Neural progenitor cell (in vitro differentiated cells): ENCODE measurements at regions not wholly inside any gene's neighbourhood (a gene's known extent, or its start where the extent isn't known, plus 50 kb on each side); places are given as distances from the start of the nearest gene placed in this dataset.

ENCODE experiments used
- DNase-seq: peaks from one replicate; pipeline ENCODE4 v3.0.0-alpha.2; 2016; ENCODE audit warnings: low spot score
- H2AFZ ChIP-seq: fragments of 200-600 bp; sonication (generic); replicated peaks from 2 replicates; pipeline ENCODE4 v1.6.1; 2016; ENCODE audit warnings: antibody characterized with exemption
- H3F3A ChIP-seq: fragments of 200-600 bp; sonication (generic); 2 replicates; pipeline ENCODE4 v1.6.1; 2016; ENCODE audit warnings: antibody characterized with exemption, low read depth
- H3K27ac ChIP-seq: fragments of 200-600 bp; sonication (generic); 2 replicates; pipeline ENCODE4 v1.5.1; 2016; ENCODE audit warnings: mild to moderate bottlenecking
- H3K27me3 ChIP-seq: fragments of 200-600 bp; sonication (generic); 2 replicates; pipeline ENCODE4 v1.6.1; 2016; ENCODE audit warnings: mild to moderate bottlenecking, moderate library complexity
- H3K36me3 ChIP-seq: fragments of 200-600 bp; sonication (generic); 2 replicates; pipeline ENCODE4 v1.5.1; 2016
- H3K4me1 ChIP-seq: fragments of 200-600 bp; sonication (generic); 2 replicates; pipeline ENCODE4 v1.6.1; 2016; ENCODE audit warnings: mixed run types
- H3K4me2 ChIP-seq: fragments of 200-600 bp; sonication (generic); 2 replicates; pipeline ENCODE4 v1.6.1; 2016
- H3K4me3 ChIP-seq: fragments of 200-600 bp; sonication (generic); 2 replicates; pipeline ENCODE4 v1.5.1; 2016
- H3K79me2 ChIP-seq: fragments of 200-600 bp; sonication (generic); 2 replicates; pipeline ENCODE4 v1.6.1; 2016; ENCODE audit warnings: low read depth
- H3K9ac ChIP-seq: fragments of 200-600 bp; sonication (generic); 2 replicates; pipeline ENCODE4 v1.6.1; 2016
- H3K9me3 ChIP-seq: fragments of 200-600 bp; sonication (generic); 2 replicates; pipeline ENCODE4 v1.5.1; 2016; ENCODE audit warnings: low read depth
- H4K20me1 ChIP-seq: fragments of 200-600 bp; sonication (generic); 2 replicates; pipeline ENCODE4 v1.6.1; 2016; ENCODE audit warnings: low read depth
- H3K27ac Mint-ChIP-seq: 3 replicates; pipeline ENCODE4 v1.8.0; 2021; ENCODE audit warnings: mixed read lengths
- H3K27me3 Mint-ChIP-seq: 2 replicates; pipeline ENCODE4 v1.8.0; 2022; ENCODE audit warnings: low read depth, mild to moderate bottlenecking, inconsistent platforms, moderate library complexity, mixed read lengths; ENCODE audit not compliant: insufficient read depth
- H3K36me3 Mint-ChIP-seq: 3 replicates; pipeline ENCODE4 v1.8.0; 2021; ENCODE audit warnings: mixed read lengths
- H3K4me1 Mint-ChIP-seq: 3 replicates; pipeline ENCODE4 v1.8.0; 2021; ENCODE audit warnings: mixed read lengths
- H3K4me3 Mint-ChIP-seq: 3 replicates; pipeline ENCODE4 v1.8.0; 2021; ENCODE audit warnings: mild to moderate bottlenecking, moderate library complexity, mixed read lengths
- H3K9me3 Mint-ChIP-seq: 3 replicates; pipeline ENCODE4 v1.8.0; 2020; ENCODE audit warnings: mixed read lengths
- EZH2 ChIP-seq: fragments of 200-600 bp; sonication (generic); IDR thresholded peaks from 2 replicates; pipeline ENCODE4 v1.6.1; 2017; ENCODE audit warnings: antibody characterized with exemption, mild to moderate bottlenecking, moderate library complexity
- EZH2phosphoT487 ChIP-seq: fragments of 200-600 bp; sonication (generic); IDR thresholded peaks from 2 replicates; pipeline ENCODE4 v1.6.1; 2017; ENCODE audit warnings: antibody characterized with exemption
- TF ChIP-seq, protein P1 (sequence below): fragments of 200-600 bp; sonication (generic); IDR thresholded peaks from 2 replicates; pipeline ENCODE4 v1.5.1; 2017; ENCODE audit warnings: antibody characterized with exemption, mild to moderate bottlenecking

DNA sequence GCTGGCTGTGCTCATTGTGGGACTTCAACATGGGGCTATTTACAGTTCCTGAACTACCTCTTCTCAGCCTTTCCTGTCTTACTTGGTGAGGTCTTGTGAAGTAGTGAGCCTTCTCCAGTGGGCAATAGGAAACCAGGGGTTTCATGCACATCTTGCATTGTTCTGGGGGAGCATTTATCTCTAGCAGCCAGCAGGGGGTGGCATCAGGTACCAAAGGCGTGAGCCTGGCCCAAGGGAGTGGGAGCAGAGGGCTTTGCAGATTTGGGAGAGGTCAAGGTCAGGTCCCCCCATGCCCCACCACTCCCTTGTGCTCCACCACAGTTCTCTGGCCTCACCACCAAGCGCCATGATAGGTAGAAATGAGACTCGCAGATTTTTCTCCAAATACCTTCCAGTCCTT, 85.4 kb upstream of the NPTX2 start:
- Histone ChIP-seq H3K79me2 (no peaks in the 10 kb centered on the region), H3K9ac (no peak overlapping the region), H3K4me1 (no peaks in the 10 kb centered on the region), H3K4me3 (no peak overlapping the region), H3K9me3 (no peaks in the 10 kb centered on the region), H3K27ac (no peak overlapping the region), H3K27me3 (no peaks in the 10 kb centered on the region), H3K4me2 (no peak overlapping the region), H4K20me1 (no peaks in the 10 kb centered on the region), H3F3A (no peaks in the 10 kb centered on the region), H3K36me3 (no peaks in the 10 kb centered on the region), H2AFZ (no peak overlapping the region)
- DNase-seq: no peak
- no peaks in the 10 kb centered on the region for H3K4me1 Mint-ChIP-seq
- peaks cover 2% of the 10 kb centered on the region for H3K9me3 Mint-ChIP-seq
- H3K27me3 Mint-ChIP-seq: peaks cover 3% of the 10 kb centered on the region
- no peak overlapping the region for H3K27ac Mint-ChIP-seq
- TF ChIP-seq, protein P1, sequence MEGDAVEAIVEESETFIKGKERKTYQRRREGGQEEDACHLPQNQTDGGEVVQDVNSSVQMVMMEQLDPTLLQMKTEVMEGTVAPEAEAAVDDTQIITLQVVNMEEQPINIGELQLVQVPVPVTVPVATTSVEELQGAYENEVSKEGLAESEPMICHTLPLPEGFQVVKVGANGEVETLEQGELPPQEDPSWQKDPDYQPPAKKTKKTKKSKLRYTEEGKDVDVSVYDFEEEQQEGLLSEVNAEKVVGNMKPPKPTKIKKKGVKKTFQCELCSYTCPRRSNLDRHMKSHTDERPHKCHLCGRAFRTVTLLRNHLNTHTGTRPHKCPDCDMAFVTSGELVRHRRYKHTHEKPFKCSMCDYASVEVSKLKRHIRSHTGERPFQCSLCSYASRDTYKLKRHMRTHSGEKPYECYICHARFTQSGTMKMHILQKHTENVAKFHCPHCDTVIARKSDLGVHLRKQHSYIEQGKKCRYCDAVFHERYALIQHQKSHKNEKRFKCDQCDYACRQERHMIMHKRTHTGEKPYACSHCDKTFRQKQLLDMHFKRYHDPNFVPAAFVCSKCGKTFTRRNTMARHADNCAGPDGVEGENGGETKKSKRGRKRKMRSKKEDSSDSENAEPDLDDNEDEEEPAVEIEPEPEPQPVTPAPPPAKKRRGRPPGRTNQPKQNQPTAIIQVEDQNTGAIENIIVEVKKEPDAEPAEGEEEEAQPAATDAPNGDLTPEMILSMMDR: no peak
- TF ChIP-seq EZH2: no peak
- no peak for TF ChIP-seq EZH2phosphoT487
- H3K4me3 Mint-ChIP-seq: no peak overlapping the region
- H3K36me3 Mint-ChIP-seq: no peaks in the 10 kb centered on the region

- Mint-ChIP-seq H3K27ac (no peak overlapping the region), H3K27me3 (peaks cover 4% of the 10 kb centered on the region), H3K9me3 (peaks cover 3% of the 10 kb centered on the region), H3K4me1 (no peaks in the 10 kb centered on the region), H3K36me3 (no peaks in the 10 kb centered on the region), H3K4me3 (no peak overlapping the region)
- Histone ChIP-seq H3K9ac (no peak overlapping the region), H3K4me2 (no peak overlapping the region), H3K36me3 (no peaks in the 10 kb centered on the region), H3K27ac (no peak overlapping the region), H3K27me3 (no peaks in the 10 kb centered on the region), H2AFZ (no peak overlapping the region), H3F3A (no peaks in the 10 kb centered on the region), H3K4me3 (no peak overlapping the region), H3K9me3 (no peaks in the 10 kb centered on the region), H3K4me1 (no peaks in the 10 kb centered on the region), H3K79me2 (no peaks in the 10 kb centered on the region), H4K20me1 (no peaks in the 10 kb centered on the region)
- TF ChIP-seq EZH2phosphoT487: no peak
- TF ChIP-seq, protein P1: no peak
- TF ChIP-seq EZH2: no peak
- no peak for DNase-seq
Observed at GRCh38 chr7:98528079-98528478, 89.0 kb upstream of the NPTX2 start.

- Mint-ChIP-seq H3K9me3 (peaks cover 3% of the 10 kb centered on the region), H3K36me3 (no peaks in the 10 kb centered on the region), H3K27ac (no peak overlapping the region), H3K4me1 (no peaks in the 10 kb centered on the region), H3K27me3 (peaks cover 4% of the 10 kb centered on the region), H3K4me3 (no peak overlapping the region)
- Histone ChIP-seq H3K4me3 (no peak overlapping the region), H3K4me1 (no peaks in the 10 kb centered on the region), H3K79me2 (no peaks in the 10 kb centered on the region), H3F3A (no peaks in the 10 kb centered on the region), H3K9ac (no peak overlapping the region), H2AFZ (no peak overlapping the region), H3K27me3 (no peaks in the 10 kb centered on the region), H3K36me3 (no peaks in the 10 kb centered on the region), H4K20me1 (no peaks in the 10 kb centered on the region), H3K9me3 (no peaks in the 10 kb centered on the region), H3K27ac (no peak overlapping the region), H3K4me2 (no peak overlapping the region)
- TF ChIP-seq EZH2phosphoT487: no peak
- TF ChIP-seq, protein P1: no peak
- TF ChIP-seq EZH2: no peak
- DNase-seq: no peak
Observed at GRCh38 chr7:98526059-98526458, 91.0 kb upstream of the NPTX2 start.
